Colonic mucosa (tissue), 4 donors: ENCODE measurements at regions not wholly inside any gene's neighbourhood (a gene's known extent, or its start where the extent isn't known, plus 50 kb on each side); places are given as distances from the start of the nearest gene placed in this dataset.

Experiments used
- DNase-seq: peaks from one replicate; pipeline ENCODE4 v3.0.0-alpha.2; 2020
- H3K27ac ChIP-seq: fragments of 200-600 bp; one replicate; pipeline ENCODE4 v1.8.0; 2021
- H3K27me3 ChIP-seq: fragments of 200-600 bp; one replicate; pipeline ENCODE4 v1.8.0; 2021
- H3K36me3 ChIP-seq: fragments of 200-600 bp; one replicate; pipeline ENCODE4 v1.8.0; 2021
- H3K4me1 ChIP-seq: fragments of 200-600 bp; one replicate; pipeline ENCODE4 v1.8.0; 2021; ENCODE audit warnings: mild to moderate bottlenecking
- H3K4me3 ChIP-seq: fragments of 200-600 bp; one replicate; pipeline ENCODE4 v1.8.0; 2021
- H3K9ac ChIP-seq, 2 donors: one replicate each; pipeline ENCODE4 v1.7.0; 2013; ENCODE audit warnings: control low read depth in 2 of 2, low read depth in 2 of 2, low read length in 2 of 2
- H3K9me3 ChIP-seq: fragments of 200-600 bp; one replicate; pipeline ENCODE4 v1.8.0; 2021
- intact Hi-C: fragments of 100-400 bp; cut with DNase I; formaldehyde crosslinking; loops from one replicate; pipeline ENCODE4 v1.14.1; 2022
- TF ChIP-seq, protein P1 (sequence below): fragments of 200-600 bp; IDR thresholded peaks from one replicate; pipeline ENCODE4 v1.8.0; 2022; ENCODE audit warnings: antibody characterized with exemption, mild to moderate bottlenecking
- donor health status: healthy.
- donor health status: DM: no; HTN: no; CAD: no.
- donor health status: DM: no; HTN: no; CAD: no.

DNA sequence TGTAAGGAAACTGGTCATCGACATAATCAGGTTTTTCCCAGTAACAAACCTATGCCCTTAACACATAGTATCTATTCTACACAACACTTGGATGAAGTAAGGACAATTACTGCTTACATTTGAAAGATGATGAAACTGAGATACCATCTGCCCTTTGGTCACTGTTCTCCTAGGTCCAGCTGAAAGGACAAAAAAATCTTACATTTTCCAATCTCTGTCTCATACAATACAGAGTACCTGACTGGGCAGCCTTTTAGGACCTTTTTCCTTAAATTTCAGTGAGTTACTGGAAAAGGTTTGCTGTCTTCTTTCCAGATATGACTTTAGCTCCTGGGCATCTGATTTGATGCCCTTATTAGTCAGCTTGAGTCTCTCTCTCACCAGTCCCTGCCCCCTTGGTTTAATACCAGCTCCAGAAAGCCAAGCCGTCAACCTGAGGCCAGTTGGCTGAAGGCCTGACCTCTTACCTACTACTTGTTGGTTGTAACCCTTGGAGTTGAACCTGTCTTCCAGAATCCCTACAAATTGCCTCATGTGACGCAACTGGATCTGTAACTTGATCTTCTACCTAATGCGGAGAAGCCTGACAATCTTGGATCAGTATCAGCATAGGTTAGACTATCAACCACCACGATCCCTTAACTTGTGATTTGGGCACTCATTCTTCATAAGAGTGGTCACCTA lies 355.3 kb upstream of the ZNF385D start:
- Histone ChIP-seq H3K4me3 (no peak overlapping the region), H3K9ac (no peak overlapping the region), H3K27ac (no peak overlapping the region), H3K4me1 (no peaks in the 10 kb centered on the region), H3K9me3 (no peaks in the 10 kb centered on the region), H3K27me3 (no peaks in the 10 kb centered on the region), H3K36me3 (no peaks in the 10 kb centered on the region)
- TF ChIP-seq, protein P1, sequence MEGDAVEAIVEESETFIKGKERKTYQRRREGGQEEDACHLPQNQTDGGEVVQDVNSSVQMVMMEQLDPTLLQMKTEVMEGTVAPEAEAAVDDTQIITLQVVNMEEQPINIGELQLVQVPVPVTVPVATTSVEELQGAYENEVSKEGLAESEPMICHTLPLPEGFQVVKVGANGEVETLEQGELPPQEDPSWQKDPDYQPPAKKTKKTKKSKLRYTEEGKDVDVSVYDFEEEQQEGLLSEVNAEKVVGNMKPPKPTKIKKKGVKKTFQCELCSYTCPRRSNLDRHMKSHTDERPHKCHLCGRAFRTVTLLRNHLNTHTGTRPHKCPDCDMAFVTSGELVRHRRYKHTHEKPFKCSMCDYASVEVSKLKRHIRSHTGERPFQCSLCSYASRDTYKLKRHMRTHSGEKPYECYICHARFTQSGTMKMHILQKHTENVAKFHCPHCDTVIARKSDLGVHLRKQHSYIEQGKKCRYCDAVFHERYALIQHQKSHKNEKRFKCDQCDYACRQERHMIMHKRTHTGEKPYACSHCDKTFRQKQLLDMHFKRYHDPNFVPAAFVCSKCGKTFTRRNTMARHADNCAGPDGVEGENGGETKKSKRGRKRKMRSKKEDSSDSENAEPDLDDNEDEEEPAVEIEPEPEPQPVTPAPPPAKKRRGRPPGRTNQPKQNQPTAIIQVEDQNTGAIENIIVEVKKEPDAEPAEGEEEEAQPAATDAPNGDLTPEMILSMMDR = no peak
- no peak for DNase-seq
- intact Hi-C loops = no loop called here

- no peak overlapping the region for H3K9ac ChIP-seq
- H3K4me3 ChIP-seq = no peak overlapping the region
- DNase-seq = no peak
- no peaks in the 10 kb centered on the region for H3K27me3 ChIP-seq
- no peaks in the 10 kb centered on the region for H3K4me1 ChIP-seq
- TF ChIP-seq, protein P1 = no peak
- no peak overlapping the region for H3K27ac ChIP-seq
- no peaks in the 10 kb centered on the region for H3K9me3 ChIP-seq
- intact Hi-C loops = loop anchor here (10.0 kb wide), 1 partner anchor 1766 kb away; no protein-coding TSS in a partner anchor
- no peaks in the 10 kb centered on the region for H3K36me3 ChIP-seq
Measured at GRCh38 chr3:22111226-22111625, 360.2 kb upstream of the ZNF385D start.

DNA sequence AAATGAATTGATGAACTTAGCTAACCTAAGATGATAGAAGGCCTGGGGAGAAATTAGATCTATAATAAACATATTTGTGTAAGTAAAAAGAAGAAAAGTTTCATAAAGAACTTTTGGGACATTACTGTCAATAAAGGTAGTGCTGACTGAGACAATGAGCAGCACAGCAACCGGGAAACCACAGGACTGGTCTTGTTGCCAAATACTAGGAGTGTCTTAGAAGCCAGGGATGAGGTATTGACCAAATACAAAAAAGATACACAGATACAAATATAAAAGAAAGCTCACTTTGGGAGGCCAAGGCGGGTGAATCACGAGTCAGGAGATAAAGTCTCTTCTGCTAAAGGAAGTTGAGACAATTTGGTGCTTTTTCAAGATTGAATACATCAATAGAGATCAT lies 362.4 kb upstream of the ZNF385D start:
- Histone ChIP-seq H3K4me3 (no peak overlapping the region), H3K4me1 (no peaks in the 10 kb centered on the region), H3K9me3 (no peaks in the 10 kb centered on the region), H3K9ac (no peak overlapping the region), H3K27ac (no peak overlapping the region), H3K27me3 (no peaks in the 10 kb centered on the region), H3K36me3 (no peaks in the 10 kb centered on the region)
- DNase-seq = no peak
- TF ChIP-seq, protein P1 = no peak
- intact Hi-C loops = loop anchor here (10.0 kb wide), 1 partner anchor 1769 kb away; no protein-coding TSS in a partner anchor

GRCh38 chr3:22115581-22115980 lies 364.6 kb upstream of the ZNF385D start:
- Histone ChIP-seq H3K9ac (no peak overlapping the region), H3K9me3 (no peaks in the 10 kb centered on the region), H3K4me1 (no peaks in the 10 kb centered on the region), H3K27me3 (no peaks in the 10 kb centered on the region), H3K36me3 (no peaks in the 10 kb centered on the region), H3K4me3 (no peak overlapping the region), H3K27ac (no peak overlapping the region)
- TF ChIP-seq, protein P1 = no peak
- no peak for DNase-seq
- intact Hi-C loops = loop anchor here (10.0 kb wide), 1 partner anchor 1771 kb away; no protein-coding TSS in a partner anchor

DNA sequence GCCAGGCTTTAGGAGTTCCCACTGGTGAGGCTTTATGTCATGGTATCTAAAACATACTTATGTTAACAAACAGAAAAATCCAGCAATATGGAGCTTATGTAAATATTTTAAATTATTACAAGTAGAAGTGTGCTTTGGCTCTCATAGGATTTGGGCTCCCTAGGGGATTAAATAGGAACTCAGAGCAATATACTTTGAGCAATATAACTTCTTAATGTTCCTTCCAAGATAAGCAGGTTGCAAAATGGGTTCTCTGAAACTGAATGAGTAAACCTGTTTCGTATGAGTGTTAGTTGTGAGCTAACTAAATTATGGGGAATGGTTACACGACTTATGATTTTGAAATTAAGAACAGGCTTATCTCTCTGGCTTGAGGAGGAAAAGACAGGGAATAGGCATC lies 366.1 kb upstream of the ZNF385D start:
- intact Hi-C loops = loop anchor here (10.0 kb wide), 1 partner anchor 1772 kb away; no protein-coding TSS in a partner anchor
- H3K9ac ChIP-seq = no peak overlapping the region
- H3K36me3 ChIP-seq = no peaks in the 10 kb centered on the region
- no peaks in the 10 kb centered on the region for H3K27me3 ChIP-seq
- H3K4me1 ChIP-seq = no peaks in the 10 kb centered on the region
- H3K9me3 ChIP-seq = no peaks in the 10 kb centered on the region
- no peak for DNase-seq
- H3K4me3 ChIP-seq = no peak overlapping the region
- TF ChIP-seq, protein P1 = no peak
- no peak overlapping the region for H3K27ac ChIP-seq
